ENCODE measurements at regions not wholly inside any gene's neighbourhood (a gene's known extent, or its start where the extent isn't known, plus 50 kb on each side); places are given as distances from the start of the nearest gene placed in this dataset.

- POLR2A ChIA-PET, result no interaction called here
- H3K4me1 ChIP-seq (ENCODE audit: control insufficient read depth in 1 of 2, insufficient read depth in 2 of 2, low read length in 2 of 2), result no peaks in the 10 kb centered on the region
- no peak overlapping the region for H3K4me2 ChIP-seq (ENCODE audit: low read length)
- CTCF ChIA-PET, result no interaction called here
- no peaks in the 10 kb centered on the region for H3K9me2 ChIP-seq (ENCODE audit: insufficient read depth)
- no peaks in the 10 kb centered on the region for H4K20me1 ChIP-seq (ENCODE audit: insufficient read depth)
- H3K27me3 ChIP-seq (ENCODE audit: insufficient read depth, low read length), result no peaks in the 10 kb centered on the region
- DNase-seq (ENCODE audit: low read depth, low spot score) (no peak), ATAC-seq (no peak)
- no peak overlapping the region for H3K4me3 ChIP-seq (replicated peaks in 1 of 2; ENCODE audit: low read depth in 1 of 2, low read length in 2 of 2)
- no peaks in the 10 kb centered on the region for H3K79me2 ChIP-seq (ENCODE audit: insufficient read depth, low read length)
- H3K9ac ChIP-seq (ENCODE audit: low read length), result no peak overlapping the region
- intact Hi-C loops (cut with micrococcal nuclease), result no loop called here
- peaks cover 44 to 57% of the 10 kb centered on the region in 2 experiments for H3K9me3 ChIP-seq (ENCODE audit: control insufficient read depth in 1 of 2, insufficient read depth in 1 of 2, low read depth in 1 of 2, low read length in 2 of 2)
- TF ChIP-seq RAD21 (IDR thresholded peaks at IDR 0.05; ENCODE audit: low read depth), result no peak
- no peak for TF ChIP-seq EZH2phosphoT487 (IDR thresholded peaks at IDR 0.05; ENCODE audit: borderline replicate concordance)
- no peak for TF ChIP-seq POLR2AphosphoS5 (IDR thresholded peaks at IDR 0.05; ENCODE audit: low read depth, low read length)
- no peak for TF ChIP-seq POLR2A (IDR thresholded peaks at IDR 0.05; ENCODE audit: borderline replicate concordance, extremely low read depth, insufficient read depth, insufficient read length)
- TF ChIP-seq SIN3A (IDR thresholded peaks at IDR 0.05; ENCODE audit: low read depth), result no peak
- TF ChIP-seq SRF (IDR thresholded peaks at IDR 0.05; ENCODE audit: low read depth), result no peak
- TF ChIP-seq, protein P1, sequence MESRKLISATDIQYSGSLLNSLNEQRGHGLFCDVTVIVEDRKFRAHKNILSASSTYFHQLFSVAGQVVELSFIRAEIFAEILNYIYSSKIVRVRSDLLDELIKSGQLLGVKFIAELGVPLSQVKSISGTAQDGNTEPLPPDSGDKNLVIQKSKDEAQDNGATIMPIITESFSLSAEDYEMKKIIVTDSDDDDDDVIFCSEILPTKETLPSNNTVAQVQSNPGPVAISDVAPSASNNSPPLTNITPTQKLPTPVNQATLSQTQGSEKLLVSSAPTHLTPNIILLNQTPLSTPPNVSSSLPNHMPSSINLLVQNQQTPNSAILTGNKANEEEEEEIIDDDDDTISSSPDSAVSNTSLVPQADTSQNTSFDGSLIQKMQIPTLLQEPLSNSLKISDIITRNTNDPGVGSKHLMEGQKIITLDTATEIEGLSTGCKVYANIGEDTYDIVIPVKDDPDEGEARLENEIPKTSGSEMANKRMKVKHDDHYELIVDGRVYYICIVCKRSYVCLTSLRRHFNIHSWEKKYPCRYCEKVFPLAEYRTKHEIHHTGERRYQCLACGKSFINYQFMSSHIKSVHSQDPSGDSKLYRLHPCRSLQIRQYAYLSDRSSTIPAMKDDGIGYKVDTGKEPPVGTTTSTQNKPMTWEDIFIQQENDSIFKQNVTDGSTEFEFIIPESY (IDR thresholded peaks at IDR 0.05; ENCODE audit: extremely low read depth, insufficient replicate concordance, low read length), result no peak
- no peak for TF ChIP-seq ATF3 (IDR thresholded peaks at IDR 0.05)
- TF ChIP-seq CBX3 (IDR thresholded peaks at IDR 0.05; ENCODE audit: low read depth), result no peak
- no peak for TF ChIP-seq EZH2 (IDR thresholded peaks at IDR 0.05)
- TF ChIP-seq CTCF (IDR thresholded peaks at IDR 0.05 in 2 of 3, conservative IDR thresholded peaks at IDR 0.05 in 1 of 3; ENCODE audit: borderline replicate concordance in 1 of 3, insufficient read depth in 1 of 3, low read depth in 2 of 3, low read length in 2 of 3), result no peak
- TF ChIP-seq TCF7L2 (IDR thresholded peaks at IDR 0.05; ENCODE audit: borderline replicate concordance, extremely low read depth, insufficient read depth, insufficient read length), result no peak
- no peak for TF ChIP-seq ZNF274 (IDR thresholded peaks at IDR 0.05; ENCODE audit: low read depth, low read length)
- no peaks in the 10 kb centered on the region for H3K36me3 ChIP-seq (ENCODE audit: control insufficient read depth in 1 of 2, insufficient read depth in 2 of 2, low read length in 2 of 2)
- RAD21 ChIA-PET (ENCODE audit: low non-redundant PET in 1 of 2, low total read pairs in 2 of 2, uncharacterized antibody in 2 of 2, unreplicated experiment in 2 of 2), result no interaction called here
- no TSS peak for BruUV-seq (replicated peaks)
- H3K27ac ChIP-seq (ENCODE audit: low read depth, low read length), result no peak overlapping the region
- no peak overlapping the region for H2AFZ ChIP-seq (ENCODE audit: low read depth, low read length, poor library complexity, severe bottlenecking)
Measured at GRCh38 chr10:107443813-107444212, 279.3 kb upstream of the SORCS1 start.

Data from HCT116 (cell line).